Activated naive CD4-positive, alpha-beta T cell treated with anti-CD3 and anti-CD28 coated beads, Interleukin-2, amount 10 ng/mL, durations not matched to agents 7 days and 5 days (primary cell): ENCODE measurements at regions not wholly inside any gene's neighbourhood (a gene's known extent, or its start where the extent isn't known, plus 50 kb on each side); places are given as distances from the start of the nearest gene placed in this dataset.

Experiments
- CTCF ChIA-PET: fragments of 350-600 bp; sonication (Branson Sonifier 250); formaldehyde crosslinking; loops from one replicate; lab custom pipeline; 2021; ENCODE audit warnings: antibody characterized with exemption; lab: Charles Lee
- DNase-seq: peaks from one replicate; pipeline ENCODE4 v3.0.0-alpha.2; 2020
- H3K27ac Mint-ChIP-seq: one replicate; pipeline ENCODE4 v1.8.0; 2021; ENCODE audit warnings: mild to moderate bottlenecking, moderate library complexity, mixed read lengths
- H3K27me3 Mint-ChIP-seq: one replicate; pipeline ENCODE4 v1.8.0; 2021; ENCODE audit warnings: mild to moderate bottlenecking, mixed read lengths
- H3K36me3 Mint-ChIP-seq: one replicate; pipeline ENCODE4 v1.8.0; 2021; ENCODE audit warnings: mixed read lengths
- H3K4me1 Mint-ChIP-seq: one replicate; pipeline ENCODE4 v1.8.0; 2021; ENCODE audit warnings: mixed read lengths
- H3K4me3 Mint-ChIP-seq: one replicate; pipeline ENCODE4 v1.8.0; 2021; ENCODE audit warnings: mild to moderate bottlenecking, moderate library complexity, mixed read lengths
- H3K9me3 Mint-ChIP-seq: one replicate; pipeline ENCODE4 v1.8.0; 2021; ENCODE audit warnings: mixed read lengths

GRCh38 chr2:41735476-41735875, 312.3 kb upstream of the PKDCC start:
- H3K4me3 Mint-ChIP-seq, result no peak overlapping the region
- H3K27me3 Mint-ChIP-seq, result no peaks in the 10 kb centered on the region
- H3K4me1 Mint-ChIP-seq, result no peaks in the 10 kb centered on the region
- H3K9me3 Mint-ChIP-seq, result no peaks in the 10 kb centered on the region
- no peak overlapping the region for H3K27ac Mint-ChIP-seq
- no peak for DNase-seq
- no peaks in the 10 kb centered on the region for H3K36me3 Mint-ChIP-seq
- CTCF ChIA-PET, result no interaction called here

- Mint-ChIP-seq H3K36me3 (no peaks in the 10 kb centered on the region), H3K9me3 (no peaks in the 10 kb centered on the region), H3K27me3 (no peaks in the 10 kb centered on the region), H3K4me1 (no peaks in the 10 kb centered on the region), H3K4me3 (no peak overlapping the region), H3K27ac (no peak overlapping the region)
- CTCF ChIA-PET, result no interaction called here
- no peak for DNase-seq
These were observed 311.7 kb upstream of the PKDCC start for GRCh38 chr2:41736105-41736567.

- CTCF ChIA-PET, result no interaction called here
- Mint-ChIP-seq H3K36me3 (no peaks in the 10 kb centered on the region), H3K27me3 (no peaks in the 10 kb centered on the region), H3K4me1 (no peaks in the 10 kb centered on the region), H3K9me3 (no peaks in the 10 kb centered on the region), H3K27ac (no peak overlapping the region), H3K4me3 (no peak overlapping the region)
- DNase-seq, result no peak
These were observed 311.2 kb upstream of the PKDCC start for GRCh38 chr2:41736586-41736985.

DNA sequence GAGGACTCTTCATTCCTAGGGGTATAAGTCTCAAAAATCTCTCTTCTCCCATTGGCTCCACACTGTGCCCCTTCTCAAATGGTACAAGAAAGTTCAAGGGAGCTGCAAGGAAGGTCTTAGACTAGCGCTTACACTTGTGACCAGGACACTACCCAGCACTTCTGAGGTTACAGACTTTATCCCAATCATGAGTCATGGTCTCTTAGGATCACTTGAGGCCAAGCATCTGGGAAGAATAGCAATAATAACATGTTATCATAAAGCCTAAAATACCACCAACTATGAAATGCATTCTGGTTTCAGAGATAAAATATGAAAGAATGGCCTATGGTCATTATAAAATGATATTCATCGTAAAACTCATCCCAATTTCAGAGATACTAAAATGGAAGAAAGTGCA, 309.9 kb upstream of the PKDCC start:
- no peaks in the 10 kb centered on the region for H3K36me3 Mint-ChIP-seq
- H3K27ac Mint-ChIP-seq, result no peak overlapping the region
- H3K27me3 Mint-ChIP-seq, result no peaks in the 10 kb centered on the region
- no peak overlapping the region for H3K4me3 Mint-ChIP-seq
- CTCF ChIA-PET, result no interaction called here
- DNase-seq, result no peak
- no peaks in the 10 kb centered on the region for H3K9me3 Mint-ChIP-seq
- H3K4me1 Mint-ChIP-seq, result no peaks in the 10 kb centered on the region

DNA sequence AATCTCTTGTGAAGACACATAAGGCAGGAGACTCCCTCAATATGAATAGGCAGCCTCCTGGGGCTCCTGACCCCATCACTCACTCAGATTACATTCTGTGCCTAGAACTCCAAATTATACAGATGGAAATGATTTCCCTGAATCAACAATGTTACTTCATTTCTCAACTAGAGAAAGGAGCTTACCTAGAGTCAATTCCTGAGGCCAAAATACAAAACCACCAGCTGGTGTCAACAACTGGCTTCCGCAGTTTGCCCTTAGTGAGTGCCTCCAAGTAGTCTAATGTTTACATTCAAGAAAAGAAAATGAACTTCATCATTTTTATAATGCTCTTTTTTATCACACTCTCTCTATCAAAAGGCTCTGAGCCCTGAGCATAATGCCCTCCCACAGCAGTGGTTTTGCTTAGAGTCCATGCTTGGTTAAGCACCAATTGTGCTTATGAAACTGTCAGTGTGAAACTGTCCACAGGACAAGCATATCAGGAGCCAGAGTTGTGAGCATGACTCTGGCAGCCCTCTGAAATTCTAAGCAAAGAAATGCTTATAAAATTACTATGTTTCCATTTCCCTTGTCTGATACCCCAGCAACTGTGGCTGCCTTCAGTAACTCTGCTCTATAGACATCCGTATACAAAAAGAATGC, 305.7 kb upstream of the PKDCC start:
- no peak overlapping the region for H3K4me3 Mint-ChIP-seq
- H3K9me3 Mint-ChIP-seq, result peaks cover 2% of the 10 kb centered on the region
- CTCF ChIA-PET, result no interaction called here

DNA sequence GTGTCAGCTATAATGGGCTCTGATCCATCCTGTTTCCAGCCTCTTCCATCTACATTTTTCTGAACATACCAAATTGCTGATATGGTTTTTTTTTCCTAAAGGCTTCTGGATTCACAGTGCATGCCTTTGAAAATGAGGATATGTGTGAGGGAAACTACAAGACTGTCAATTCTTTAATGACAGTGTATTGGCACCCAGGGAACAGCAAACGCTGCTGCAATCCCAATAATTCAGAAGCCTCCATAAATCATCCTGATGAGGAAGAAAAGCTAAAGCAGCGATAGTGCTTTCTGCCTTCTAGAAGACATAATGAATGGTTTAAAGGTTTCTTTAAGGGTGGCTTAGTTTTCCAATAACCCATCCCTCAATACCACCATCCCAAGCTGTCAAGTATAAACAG, 304.5 kb upstream of the PKDCC start:
- no peaks in the 10 kb centered on the region for H3K27me3 Mint-ChIP-seq
- CTCF ChIA-PET, result no interaction called here
- H3K36me3 Mint-ChIP-seq, result no peaks in the 10 kb centered on the region
- no peaks in the 10 kb centered on the region for H3K4me1 Mint-ChIP-seq
- DNase-seq, result no peak
- H3K4me3 Mint-ChIP-seq, result no peak overlapping the region
- H3K9me3 Mint-ChIP-seq, result peaks cover 2% of the 10 kb centered on the region
- no peak overlapping the region for H3K27ac Mint-ChIP-seq

More for the DNA sequence above, 305.7 kb upstream of the PKDCC start:
- no peak overlapping the region for H3K27ac Mint-ChIP-seq
- no peaks in the 10 kb centered on the region for H3K27me3 Mint-ChIP-seq
- H3K4me1 Mint-ChIP-seq, result no peaks in the 10 kb centered on the region
- DNase-seq, result no peak
- no peaks in the 10 kb centered on the region for H3K36me3 Mint-ChIP-seq

DNA sequence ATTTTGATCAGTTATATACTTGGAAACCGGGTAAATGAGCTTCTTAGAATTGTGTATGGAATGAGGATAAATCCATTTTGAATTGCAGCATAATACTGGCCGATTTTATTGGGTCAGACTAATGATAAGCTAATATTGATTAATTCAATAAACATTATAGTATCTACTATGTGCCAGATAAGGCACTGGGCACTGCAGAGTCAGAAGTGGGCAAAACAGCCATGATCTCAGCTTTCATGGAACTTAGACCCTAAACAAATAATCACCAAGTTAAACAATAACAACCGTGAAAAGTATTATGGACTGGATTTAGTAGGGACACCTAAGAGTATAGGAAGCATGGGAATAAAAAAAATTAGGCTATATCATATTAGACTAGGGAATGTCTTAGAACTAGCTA, 297.0 kb upstream of the PKDCC start:
- Mint-ChIP-seq H3K27ac (no peak overlapping the region), H3K27me3 (no peaks in the 10 kb centered on the region), H3K4me1 (no peaks in the 10 kb centered on the region), H3K4me3 (no peak overlapping the region), H3K36me3 (no peaks in the 10 kb centered on the region), H3K9me3 (peaks cover 3% of the 10 kb centered on the region)
- DNase-seq, result no peak
- CTCF ChIA-PET, result no interaction called here

- Mint-ChIP-seq H3K4me1 (no peaks in the 10 kb centered on the region), H3K9me3 (no peaks in the 10 kb centered on the region), H3K27ac (no peak overlapping the region), H3K4me3 (no peak overlapping the region), H3K36me3 (no peaks in the 10 kb centered on the region), H3K27me3 (no peaks in the 10 kb centered on the region)
- DNase-seq, result no peak
- CTCF ChIA-PET, result no interaction called here
These were observed 287.9 kb upstream of the PKDCC start for GRCh38 chr2:41759880-41760279.

GRCh38 chr2:41763141-41763540, 284.7 kb upstream of the PKDCC start:
- CTCF ChIA-PET, result no interaction called here
- H3K4me3 Mint-ChIP-seq, result no peak overlapping the region
- H3K27ac Mint-ChIP-seq, result no peak overlapping the region
- H3K4me1 Mint-ChIP-seq, result no peaks in the 10 kb centered on the region
- no peak for DNase-seq
- H3K9me3 Mint-ChIP-seq, result no peaks in the 10 kb centered on the region
- H3K27me3 Mint-ChIP-seq, result no peaks in the 10 kb centered on the region
- H3K36me3 Mint-ChIP-seq, result no peaks in the 10 kb centered on the region

GRCh38 chr2:41764131-41764530, 283.7 kb upstream of the PKDCC start:
- Mint-ChIP-seq H3K36me3 (no peaks in the 10 kb centered on the region), H3K9me3 (no peaks in the 10 kb centered on the region), H3K4me1 (no peaks in the 10 kb centered on the region), H3K4me3 (no peak overlapping the region), H3K27ac (no peak overlapping the region), H3K27me3 (no peaks in the 10 kb centered on the region)
- CTCF ChIA-PET, result no interaction called here
- DNase-seq, result no peak

DNA sequence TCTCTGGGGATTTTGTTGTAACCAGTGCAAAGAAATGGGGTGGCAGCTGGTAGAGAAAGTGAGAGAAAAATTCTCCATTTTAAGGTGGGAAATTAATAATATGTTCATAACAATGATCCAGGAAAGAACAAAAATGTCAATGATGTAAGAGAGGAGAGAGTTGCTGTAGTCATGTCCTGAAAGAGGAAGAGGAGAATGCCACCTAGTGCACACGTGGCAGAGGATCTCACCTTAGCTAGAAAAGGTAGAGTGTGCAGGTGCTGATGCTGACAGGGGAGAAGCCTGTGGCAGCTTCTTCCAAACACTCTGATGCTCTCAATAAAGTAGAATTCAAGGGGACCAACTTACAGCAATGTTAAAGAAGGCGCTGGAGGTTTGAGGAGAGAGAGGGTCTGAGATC, 282.9 kb upstream of the PKDCC start:
- CTCF ChIA-PET, result no interaction called here
- no peak overlapping the region for H3K27ac Mint-ChIP-seq
- no peaks in the 10 kb centered on the region for H3K36me3 Mint-ChIP-seq
- no peaks in the 10 kb centered on the region for H3K4me1 Mint-ChIP-seq
- no peak overlapping the region for H3K4me3 Mint-ChIP-seq
- H3K27me3 Mint-ChIP-seq, result no peaks in the 10 kb centered on the region
- DNase-seq, result no peak
- H3K9me3 Mint-ChIP-seq, result no peaks in the 10 kb centered on the region

- CTCF ChIA-PET, result no interaction called here
- H3K4me3 Mint-ChIP-seq, result no peak overlapping the region
- no peak overlapping the region for H3K27ac Mint-ChIP-seq
- H3K4me1 Mint-ChIP-seq, result no peaks in the 10 kb centered on the region
- H3K9me3 Mint-ChIP-seq, result no peaks in the 10 kb centered on the region
- no peaks in the 10 kb centered on the region for H3K27me3 Mint-ChIP-seq
- DNase-seq, result no peak
- no peaks in the 10 kb centered on the region for H3K36me3 Mint-ChIP-seq
These were observed 279.5 kb upstream of the PKDCC start for GRCh38 chr2:41768310-41768709.

GRCh38 chr2:41771710-41772109, 276.1 kb upstream of the PKDCC start:
- no peak for DNase-seq
- CTCF ChIA-PET, result no interaction called here
- Mint-ChIP-seq H3K36me3 (no peaks in the 10 kb centered on the region), H3K4me1 (no peaks in the 10 kb centered on the region), H3K4me3 (no peak overlapping the region), H3K27me3 (no peaks in the 10 kb centered on the region), H3K27ac (no peak overlapping the region), H3K9me3 (no peaks in the 10 kb centered on the region)

DNA sequence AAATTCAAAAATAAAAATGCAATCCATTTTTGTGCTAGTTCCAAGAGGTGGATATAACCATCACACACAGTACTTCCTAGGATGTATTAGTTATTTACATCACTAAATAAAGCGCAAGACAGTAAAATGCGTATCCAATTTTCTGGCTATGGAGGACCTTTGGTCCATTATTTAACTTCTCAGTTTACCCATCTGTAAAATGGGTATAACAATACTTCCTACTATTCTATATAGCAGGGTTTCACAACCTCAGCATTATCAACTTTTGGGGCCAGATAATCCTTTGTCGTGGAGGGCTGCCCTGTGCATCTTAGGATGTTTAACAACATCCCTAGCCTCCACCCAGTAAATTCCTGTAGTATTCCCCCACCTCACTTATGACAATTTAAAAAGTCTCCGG, 275.1 kb upstream of the PKDCC start:
- H3K9me3 Mint-ChIP-seq, result no peaks in the 10 kb centered on the region
- CTCF ChIA-PET, result no interaction called here
- no peak for DNase-seq
- H3K36me3 Mint-ChIP-seq, result no peaks in the 10 kb centered on the region
- no peaks in the 10 kb centered on the region for H3K27me3 Mint-ChIP-seq
- H3K4me1 Mint-ChIP-seq, result no peaks in the 10 kb centered on the region
- no peak overlapping the region for H3K4me3 Mint-ChIP-seq
- no peak overlapping the region for H3K27ac Mint-ChIP-seq

GRCh38 chr2:41774011-41774605, 273.7 kb upstream of the PKDCC start:
- H3K4me3 Mint-ChIP-seq, result no peak overlapping the region
- H3K27ac Mint-ChIP-seq, result no peak overlapping the region
- no peak for DNase-seq
- CTCF ChIA-PET, result interaction anchor here (1.0 kb wide), 1 partner anchor 9 kb away, joined by 3 read pairs; no protein-coding TSS in a partner anchor
- peaks cover 3% of the 10 kb centered on the region for H3K27me3 Mint-ChIP-seq
- H3K4me1 Mint-ChIP-seq, result no peaks in the 10 kb centered on the region
- H3K36me3 Mint-ChIP-seq, result no peaks in the 10 kb centered on the region
- no peaks in the 10 kb centered on the region for H3K9me3 Mint-ChIP-seq
